Hippocampal formation (tissue), 2 donors: ENCODE measurements at regions not wholly inside any gene's neighbourhood (a gene's known extent, or its start where the extent isn't known, plus 50 kb on each side); places are given as distances from the start of the nearest gene placed in this dataset.

Experiments
- DNase-seq, 2 donors: peaks; one replicate each; lab custom pipeline; 2025; lab: John Stamatoyannopoulos, UW

- no peak for DNase-seq
These were observed 89.5 kb upstream of the RAB4A start for GRCh38 chr1:229181419-229181818.

DNA sequence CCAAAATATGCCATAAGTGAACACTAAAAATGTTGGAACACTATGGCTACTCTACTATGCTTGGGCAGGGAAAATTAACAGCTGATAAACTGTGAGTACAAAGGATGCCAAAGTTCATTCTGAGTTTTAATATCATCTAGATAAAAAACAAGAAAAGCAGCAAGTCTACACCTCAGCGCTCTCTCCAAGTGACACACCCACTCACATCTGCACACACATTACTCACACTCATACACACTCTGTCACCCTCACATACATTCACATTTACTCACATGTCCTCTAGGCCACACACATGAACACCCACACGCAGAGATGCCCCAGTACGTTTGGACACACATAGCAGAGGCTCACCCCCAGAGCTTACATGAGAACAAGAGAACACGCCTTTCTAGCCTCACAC lies 87.3 kb upstream of the RAB4A start:
- DNase-seq: no peak

GRCh38 chr1:229184066-229184465 lies 86.8 kb upstream of the RAB4A start:
- no peak for DNase-seq

GRCh38 chr1:229185963-229186362 lies 84.9 kb upstream of the RAB4A start:
- no peak for DNase-seq

GRCh38 chr1:229186373-229187056 lies 84.4 kb upstream of the RAB4A start:
- no peak for DNase-seq

- no peak for DNase-seq
These were observed 80.8 kb upstream of the RAB4A start for GRCh38 chr1:229190057-229190575.

- no peak for DNase-seq
These were observed 79.7 kb upstream of the RAB4A start for GRCh38 chr1:229191066-229191674.

DNA sequence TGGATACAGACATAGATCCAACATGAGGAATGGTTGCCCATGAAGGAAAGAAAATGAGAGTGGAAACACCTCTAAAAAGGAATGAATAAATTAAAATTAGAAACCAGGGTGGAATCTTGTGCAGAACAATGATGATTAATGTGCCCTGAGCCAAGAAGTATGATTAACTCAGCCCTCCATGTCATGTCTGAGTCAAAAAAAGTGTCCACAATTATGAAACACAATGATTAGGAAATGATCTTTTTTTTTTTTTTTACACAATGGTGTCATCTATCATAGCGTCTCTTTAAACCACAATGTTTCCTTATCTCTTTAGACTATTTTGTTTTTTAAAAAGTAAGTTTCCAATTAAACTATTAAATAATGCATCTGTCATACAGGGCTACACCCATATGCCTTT lies 78.9 kb upstream of the RAB4A start:
- DNase-seq: no peak

DNA sequence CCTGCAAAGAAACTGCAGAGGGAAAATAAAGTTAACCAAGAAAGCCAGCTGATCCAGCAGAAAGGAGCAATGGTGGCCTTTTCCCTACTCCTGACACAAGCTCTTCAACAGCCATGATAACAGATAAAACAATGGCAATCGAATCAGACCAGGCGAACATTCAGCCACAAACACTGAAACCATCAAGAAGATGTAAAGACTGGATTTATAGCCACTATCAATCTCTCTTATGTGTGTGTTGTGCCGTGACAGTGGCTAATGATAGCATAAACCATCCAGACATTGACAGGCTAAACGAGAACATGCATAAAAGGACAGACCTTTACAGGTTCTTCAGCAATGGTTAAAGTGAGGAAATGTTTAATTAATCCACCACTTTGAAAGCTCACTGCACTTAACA lies 78.1 kb upstream of the RAB4A start:
- no peak for DNase-seq

DNA sequence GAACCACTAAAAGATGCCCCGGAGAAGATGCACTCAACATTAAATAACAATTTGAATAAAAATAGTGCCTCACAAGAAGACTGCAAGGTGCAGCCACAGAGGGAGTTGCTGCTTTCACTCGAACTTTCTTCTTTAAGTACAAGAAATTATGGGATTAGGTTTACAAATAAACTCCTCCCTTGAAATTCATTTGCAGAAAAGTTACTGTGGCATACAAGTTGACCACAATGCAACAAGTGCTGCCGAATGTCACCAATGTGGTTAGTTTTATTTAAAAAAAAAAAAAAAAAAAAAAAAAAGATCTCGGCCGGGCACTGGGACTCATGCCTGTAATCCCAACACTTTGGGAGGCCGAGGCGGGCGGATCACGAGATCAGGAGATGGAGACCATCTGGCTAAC lies 76.8 kb upstream of the RAB4A start:
- no peak for DNase-seq

DNA sequence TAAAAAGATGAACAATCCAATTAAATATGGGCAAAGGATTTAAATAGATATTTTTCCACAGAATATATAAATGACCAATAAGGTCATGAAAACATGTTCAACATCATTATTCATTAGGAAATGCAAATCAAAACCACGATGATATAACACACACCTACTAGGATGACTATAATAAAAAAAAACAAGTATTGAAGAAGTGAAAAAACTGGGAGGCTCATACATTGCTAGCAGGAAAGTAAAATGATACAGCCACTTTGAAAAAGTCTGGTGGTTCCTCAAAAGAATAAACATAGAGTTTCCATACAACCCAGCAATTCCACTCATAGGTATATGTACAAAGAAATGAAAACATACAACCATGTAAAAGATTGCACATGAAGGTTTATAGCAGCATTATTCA lies 75.7 kb upstream of the RAB4A start:
- DNase-seq: no peak

DNA sequence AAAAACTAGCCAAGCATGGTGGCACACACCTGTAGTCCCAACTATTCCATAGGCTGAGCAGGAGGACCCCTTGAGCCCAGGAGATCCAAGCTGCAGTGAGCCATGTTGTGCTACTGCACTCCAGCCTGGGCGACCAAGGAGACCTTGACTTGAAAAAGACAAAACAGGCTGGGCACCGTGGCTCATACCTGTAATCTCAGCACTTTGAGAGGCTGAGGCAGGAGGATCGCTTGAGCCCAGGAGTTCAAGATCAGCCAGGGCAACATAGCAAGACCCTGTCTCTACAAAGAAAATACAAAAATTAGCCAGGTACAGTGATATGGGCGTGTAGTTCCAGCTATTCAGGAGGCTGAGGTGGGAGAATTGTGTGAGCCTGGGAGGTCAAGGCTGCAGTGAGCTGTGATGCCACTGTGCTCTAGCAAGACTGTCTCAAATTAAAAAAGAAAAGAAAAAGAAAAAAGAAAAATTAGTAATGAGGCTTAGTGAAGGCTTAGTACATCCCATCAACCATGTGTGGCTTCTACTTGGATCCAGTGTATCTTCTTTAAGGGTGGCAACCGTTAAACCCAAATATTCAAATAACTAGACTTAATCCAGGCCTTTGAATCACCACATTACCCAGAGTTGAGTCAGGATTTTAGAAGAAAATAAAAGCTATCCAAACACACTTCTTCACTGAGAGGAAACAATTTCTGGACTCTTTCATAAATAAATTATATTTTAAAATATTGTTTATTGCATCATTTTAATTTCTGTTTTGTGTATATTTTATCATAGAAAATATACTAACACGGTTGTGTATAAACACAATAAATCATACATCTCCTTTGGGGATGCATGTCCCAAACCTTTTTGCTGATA lies 74.3 kb upstream of the RAB4A start:
- no peak for DNase-seq

- no peak for DNase-seq
These were observed 73.7 kb upstream of the RAB4A start for GRCh38 chr1:229197265-229197585.

- DNase-seq: no peak
These were observed 71.4 kb upstream of the RAB4A start for GRCh38 chr1:229199261-229200243.

GRCh38 chr1:229203030-229203751 lies 67.7 kb upstream of the RAB4A start:
- DNase-seq: no peak

- no peak for DNase-seq
These were observed 66.8 kb upstream of the RAB4A start for GRCh38 chr1:229203991-229204632.

GRCh38 chr1:229204921-229205777 lies 65.8 kb upstream of the RAB4A start:
- peak in 1 of 2 donors; percentile 25 for DNase-seq

GRCh38 chr1:229205854-229206253 lies 65.1 kb upstream of the RAB4A start:
- no peak for DNase-seq

DNA sequence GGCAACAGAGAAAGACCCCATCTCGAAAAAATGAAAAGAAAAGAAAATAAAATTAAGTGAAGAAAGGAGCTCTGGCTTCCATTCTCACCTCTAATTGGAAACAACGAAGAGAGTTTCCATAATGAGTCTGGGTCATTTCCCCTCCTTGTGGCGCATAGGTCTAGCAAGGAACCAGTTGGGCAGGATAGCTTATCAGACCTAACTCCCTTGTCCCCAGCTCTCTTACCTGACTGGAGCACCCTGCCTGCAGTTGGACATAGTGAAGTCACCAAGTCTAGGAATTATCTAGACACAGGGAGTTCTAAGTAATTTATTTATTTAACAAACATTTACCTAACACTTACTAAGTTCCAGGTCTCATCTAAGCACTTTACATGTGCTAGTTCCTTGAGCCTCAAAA lies 63.0 kb upstream of the RAB4A start:
- DNase-seq: no peak

GRCh38 chr1:229208481-229208880 lies 62.4 kb upstream of the RAB4A start:
- no peak for DNase-seq
